Hepatic stellate cell (primary cell): ENCODE measurements at regions not wholly inside any gene's neighbourhood (a gene's known extent, or its start where the extent isn't known, plus 50 kb on each side); places are given as distances from the start of the nearest gene placed in this dataset.
"Not testable (repeated sequence)": the region's sequence is repeated elsewhere in the genome, so short reads cannot be mapped to it uniquely, and the experiment has no call there.

ENCODE experiments used
- DNase-seq: peaks from one replicate; pipeline ENCODE4 v3.0.0; 2011; ENCODE audit warnings: low spot score

DNA sequence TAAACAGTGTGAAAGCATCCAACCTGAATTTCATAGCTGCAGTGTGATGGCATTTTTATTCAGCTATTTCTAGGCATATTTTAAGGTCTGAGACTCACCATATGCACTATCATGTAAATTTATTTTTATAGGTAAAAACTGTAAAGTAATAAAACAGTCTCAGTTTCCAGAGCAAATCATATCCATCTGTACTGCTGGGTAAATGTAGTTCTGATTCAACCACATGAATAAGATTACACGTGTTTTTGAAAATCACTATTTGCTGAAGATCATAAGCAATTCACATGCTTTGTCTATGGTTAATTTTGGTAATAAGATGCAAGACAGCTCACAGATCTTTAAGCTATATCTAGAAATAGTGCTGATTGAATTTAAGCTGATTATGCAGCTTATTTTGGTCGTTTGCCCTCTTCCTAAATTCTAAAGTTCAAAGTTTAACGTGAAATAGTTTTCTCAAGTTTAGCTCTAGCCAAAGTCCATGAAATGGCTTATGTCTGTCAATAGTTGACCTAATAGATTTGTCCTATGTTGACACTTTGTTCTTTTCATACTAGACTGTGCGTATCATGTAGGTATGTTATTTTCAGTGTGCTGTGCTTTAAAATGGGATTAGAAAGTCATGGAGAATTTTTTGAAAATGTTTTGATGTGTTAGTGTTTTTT lies 489.0 kb downstream of the USP25 start:
- DNase-seq: no peak

GRCh38 chr21:16224756-16225155 lies 495.0 kb downstream of the USP25 start:
- not testable (repeated sequence) for DNase-seq

- DNase-seq: no peak
These were observed 510.0 kb downstream of the USP25 start for GRCh38 chr21:16239659-16240265.

DNA sequence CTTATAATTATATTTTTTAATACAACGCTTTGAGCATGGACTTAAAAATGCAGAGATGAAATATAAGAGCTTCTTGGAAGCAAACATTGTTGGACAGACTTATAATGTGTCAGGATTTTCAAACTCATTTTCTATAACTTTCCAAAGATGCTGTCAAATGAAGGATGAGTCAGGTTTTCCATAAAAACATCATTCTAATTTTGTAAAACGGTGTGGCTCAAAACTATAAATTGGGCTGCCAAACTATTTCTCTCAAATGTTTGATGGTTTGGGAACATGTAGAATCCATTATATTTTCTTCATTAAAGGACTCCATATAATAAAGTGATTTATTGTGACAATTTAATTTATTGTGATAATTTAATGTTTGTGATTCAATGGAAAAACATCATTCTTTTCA lies 511.2 kb downstream of the USP25 start:
- DNase-seq: no peak

GRCh38 chr21:16241479-16241963 lies 511.7 kb downstream of the USP25 start:
- DNase-seq: no peak

- DNase-seq: no peak
These were observed 513.6 kb downstream of the USP25 start for GRCh38 chr21:16243396-16243795.

GRCh38 chr21:16248705-16249104 lies 518.9 kb downstream of the USP25 start:
- no peak for DNase-seq

DNA sequence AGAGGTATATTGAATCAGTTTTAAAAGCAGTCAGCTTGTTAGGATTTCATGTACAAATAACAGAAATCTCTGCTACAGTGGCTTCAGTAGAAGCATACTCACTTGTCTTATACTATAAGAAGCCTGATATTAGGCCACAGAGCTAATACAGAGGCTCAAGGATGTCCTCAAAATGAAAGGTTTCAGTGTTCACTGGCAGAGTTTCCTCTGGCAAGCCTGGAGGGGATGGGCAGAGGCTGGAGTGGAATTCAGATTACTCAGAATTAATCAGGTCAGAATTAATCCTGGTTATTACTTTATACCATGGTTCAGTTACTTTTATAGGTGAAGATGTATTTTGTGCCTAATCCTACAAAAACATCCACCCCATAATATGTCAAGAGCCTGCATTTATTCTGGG lies 520.5 kb downstream of the USP25 start:
- no peak for DNase-seq

DNA sequence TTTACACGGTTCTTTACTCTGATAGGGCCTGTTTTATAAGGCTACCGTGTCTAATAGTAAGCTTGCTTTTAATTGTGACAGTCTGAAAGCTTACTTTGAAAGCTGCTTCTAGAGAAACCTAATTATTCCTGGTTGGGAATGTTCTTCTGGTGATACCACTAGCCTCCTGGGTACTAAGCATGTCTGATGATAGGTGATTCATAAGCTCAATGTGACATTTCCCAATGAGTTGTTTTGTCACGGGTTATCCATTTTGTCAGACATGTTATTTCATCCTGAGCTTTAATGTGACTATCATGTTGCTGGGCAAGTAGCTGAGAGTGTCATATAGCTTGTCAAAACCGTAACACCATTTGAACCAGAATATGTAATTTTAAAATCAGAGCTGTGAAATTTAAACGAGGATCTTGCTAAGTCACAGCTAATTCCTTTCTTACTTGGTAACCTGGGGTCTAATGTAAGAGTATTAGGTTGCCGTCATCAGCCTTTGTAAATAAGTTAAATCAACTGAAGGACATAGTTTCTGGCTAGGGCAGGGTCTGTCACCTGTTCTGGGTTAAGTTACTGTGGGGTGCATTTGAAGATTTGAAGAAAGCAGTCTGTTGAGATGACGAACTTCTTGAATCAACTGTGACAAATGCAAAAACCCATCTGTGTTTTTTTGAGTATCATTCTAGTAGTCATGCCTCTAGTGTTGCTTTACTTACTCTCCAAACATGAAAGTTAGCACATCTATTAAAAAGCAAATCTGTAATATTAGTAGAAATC lies 529.2 kb downstream of the USP25 start:
- no peak for DNase-seq

- DNase-seq: no peak
These were observed 532.3 kb downstream of the USP25 start for GRCh38 chr21:16262091-16262490.

DNA sequence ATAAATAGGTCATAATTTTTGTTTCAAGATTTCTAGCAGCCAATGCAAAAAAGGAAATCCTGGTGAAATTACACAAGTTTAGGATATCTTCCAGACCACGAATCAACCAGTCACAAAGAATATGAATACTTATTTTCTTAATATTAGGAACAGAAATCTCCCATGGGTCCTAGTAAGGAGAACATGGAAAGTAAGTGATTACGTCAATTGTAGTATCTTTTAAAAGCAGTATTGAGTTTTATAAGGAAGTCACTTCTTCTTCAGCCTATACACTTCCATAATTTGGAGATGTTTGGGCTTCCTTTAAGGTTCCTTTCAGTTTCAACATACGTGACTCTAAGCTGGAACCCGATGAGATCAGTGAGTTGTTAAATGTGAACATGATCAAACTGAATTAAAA lies 534.5 kb downstream of the USP25 start:
- DNase-seq: no peak

DNA sequence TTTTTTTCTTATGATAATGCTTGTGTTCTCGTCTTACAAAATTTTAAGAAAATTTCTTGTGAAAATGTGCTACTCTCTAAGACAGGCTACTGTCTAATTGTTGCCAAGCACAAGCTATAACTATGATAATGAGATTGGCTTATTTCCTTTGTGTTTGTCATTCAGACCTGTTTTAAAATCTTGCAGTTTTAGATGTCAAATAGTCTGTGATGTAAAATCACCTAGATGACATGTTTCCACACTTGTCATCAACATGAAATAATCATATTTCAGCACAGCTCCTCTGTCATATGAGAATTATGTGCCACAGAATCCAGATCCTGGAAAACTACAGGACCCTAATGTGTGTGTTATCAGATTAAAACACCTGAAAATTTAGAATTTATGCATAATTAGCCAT lies 539.7 kb downstream of the USP25 start:
- DNase-seq: no peak

GRCh38 chr21:16279731-16280581 lies 550.2 kb downstream of the USP25 start:
- DNase-seq: peak; percentile 11

DNA sequence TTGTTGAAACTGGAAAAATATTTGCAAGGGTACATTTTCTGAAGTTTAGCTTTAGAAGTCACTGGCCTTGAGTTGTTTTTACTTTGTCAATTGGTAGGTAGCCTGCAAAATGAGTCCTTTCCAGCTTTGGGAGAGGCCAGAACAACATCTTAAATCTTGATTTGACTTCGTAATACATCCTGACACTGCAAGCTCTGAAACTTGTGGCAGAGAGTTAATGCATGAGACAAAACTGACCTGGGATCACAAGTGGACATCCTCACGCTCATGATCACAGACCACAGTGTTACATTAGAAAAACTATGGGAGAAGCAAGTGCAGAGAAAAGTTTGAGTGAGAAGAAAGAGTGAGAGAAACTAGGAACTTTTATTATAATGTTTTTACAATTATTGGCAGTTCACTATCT lies 550.9 kb downstream of the USP25 start:
- no peak for DNase-seq

DNA sequence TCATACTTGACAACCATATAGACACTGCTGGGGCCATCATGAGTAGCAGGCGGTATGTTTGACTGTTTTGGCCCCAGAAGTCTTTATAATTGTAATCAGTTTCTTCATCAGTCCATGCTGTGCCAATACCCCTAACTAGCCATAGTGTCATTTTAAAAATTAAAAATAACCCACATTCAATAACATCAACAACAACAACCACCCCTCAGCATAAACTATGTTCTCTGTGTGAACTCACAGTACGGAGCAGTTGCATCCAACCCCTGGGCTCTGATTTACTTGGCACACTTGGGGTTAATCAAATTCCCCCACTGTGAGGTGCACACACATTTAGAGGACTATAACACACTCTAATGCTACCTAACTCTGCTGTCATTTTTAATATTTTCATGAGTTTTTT lies 553.7 kb downstream of the USP25 start:
- no peak for DNase-seq

GRCh38 chr21:16285605-16286126 lies 555.9 kb downstream of the USP25 start:
- no peak for DNase-seq

DNA sequence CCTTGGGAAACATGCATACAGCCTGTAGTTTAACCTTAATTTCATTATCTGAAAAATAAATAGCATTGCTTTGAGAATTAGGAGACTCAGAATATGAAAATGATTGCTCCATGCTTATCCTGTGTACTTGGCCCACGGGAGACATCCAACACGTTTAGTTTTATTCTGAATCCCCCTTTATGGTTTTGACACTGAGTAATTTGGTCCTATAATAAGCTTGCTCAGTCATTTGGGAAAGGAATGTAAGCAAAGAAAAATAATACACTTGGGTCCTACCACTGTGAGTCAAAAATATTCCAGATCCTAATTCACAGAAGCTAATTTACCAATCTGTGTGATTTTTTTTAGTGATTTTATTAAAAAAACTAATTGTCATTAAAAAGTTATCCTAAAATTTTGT lies 557.3 kb downstream of the USP25 start:
- DNase-seq: no peak

GRCh38 chr21:16291296-16291695 lies 561.5 kb downstream of the USP25 start:
- no peak for DNase-seq

DNA sequence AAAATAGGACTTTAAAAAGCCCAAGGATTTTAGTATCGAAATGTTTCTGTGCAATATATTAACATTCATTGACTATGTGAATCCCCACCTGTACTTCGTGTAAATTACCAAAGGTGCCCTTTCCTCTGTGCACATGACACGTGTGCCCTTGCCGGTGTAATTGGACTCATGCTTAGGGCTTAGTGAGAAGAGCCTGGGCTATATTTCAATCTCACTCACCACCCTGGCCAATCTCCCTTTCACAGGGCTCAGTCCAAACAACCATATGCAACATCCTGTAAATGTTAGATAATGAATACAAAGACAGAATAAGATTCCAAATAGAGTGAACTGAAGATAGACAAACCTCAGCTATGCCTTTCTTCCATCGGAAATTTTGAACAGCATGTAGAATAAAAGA lies 564.3 kb downstream of the USP25 start:
- no peak for DNase-seq

DNA sequence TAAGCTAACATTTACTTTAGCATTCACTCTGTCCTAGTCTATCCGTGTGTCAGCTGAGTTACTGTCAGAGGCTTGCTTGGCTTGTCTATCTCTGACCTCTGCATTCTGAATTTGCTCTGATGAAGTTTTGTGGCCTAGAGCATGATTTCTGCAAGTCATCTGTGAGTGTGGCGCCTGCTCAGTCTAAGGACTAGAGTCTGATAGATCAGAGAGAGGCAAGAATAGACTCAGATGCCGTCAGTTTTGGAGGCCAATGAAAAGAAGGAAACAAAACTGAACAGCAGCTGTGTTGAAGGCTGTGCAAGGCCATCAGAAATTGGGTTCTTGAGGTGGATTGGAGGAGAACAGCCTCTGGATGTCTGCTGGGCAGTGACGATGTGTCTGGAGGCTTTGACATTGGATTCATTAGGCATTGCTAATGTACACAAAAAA lies 573.1 kb downstream of the USP25 start:
- DNase-seq: peak; percentile 40

DNA sequence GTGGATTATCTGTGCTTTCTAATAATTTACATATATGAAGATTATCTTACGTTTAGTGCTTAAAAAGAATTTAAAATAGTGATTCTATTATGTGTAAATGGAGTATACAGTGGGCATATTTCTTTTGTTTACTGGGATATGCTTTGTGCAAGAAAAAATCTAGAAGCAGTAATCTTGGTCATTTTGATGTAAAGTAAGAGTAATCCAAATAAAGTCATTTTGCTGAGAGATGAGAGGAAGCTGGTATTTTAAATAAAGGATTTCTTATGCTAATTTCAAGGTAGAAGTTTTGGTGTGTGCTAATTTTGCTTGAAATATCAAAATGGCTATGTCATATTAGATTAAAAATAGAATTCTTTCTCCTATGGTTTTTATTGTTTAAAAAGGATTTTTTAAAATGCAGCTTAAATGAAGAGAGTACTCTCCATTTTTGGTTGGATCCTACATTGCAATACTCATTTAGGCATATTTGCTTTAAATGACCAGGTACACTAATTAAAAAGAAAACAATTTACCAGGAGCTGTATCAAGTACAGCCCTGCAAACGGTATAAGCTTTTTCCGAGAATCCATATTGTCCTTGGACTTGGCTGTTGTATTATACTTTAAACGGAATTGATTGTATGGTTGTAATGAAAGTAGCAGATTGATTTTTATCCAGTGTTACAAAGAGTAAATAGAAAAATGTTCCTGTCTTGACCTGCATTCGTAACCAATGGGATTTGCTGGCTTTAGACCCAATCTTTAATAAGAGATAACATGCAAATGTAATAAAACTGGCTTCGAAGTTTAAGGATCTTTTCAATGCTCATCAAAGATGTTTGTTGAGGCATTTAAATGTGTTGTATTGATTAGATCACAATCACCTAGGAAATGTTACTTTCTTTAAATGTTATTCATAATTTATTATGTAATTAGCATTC lies 574.7 kb downstream of the USP25 start:
- DNase-seq: no peak
